Omental fat pad (tissue), 3 donors: ENCODE measurements at regions not wholly inside any gene's neighbourhood (a gene's known extent, or its start where the extent isn't known, plus 50 kb on each side); places are given as distances from the start of the nearest gene placed in this dataset.

ENCODE experiments used
- ATAC-seq: fragments of 150-250 bp; one replicate; pipeline ENCODE4 v1.9.1; 2016; ENCODE audit warnings: mild to moderate bottlenecking, moderate library complexity; ENCODE audit not compliant: low FRiP score
- DNase-seq: peaks from one replicate; pipeline ENCODE4 v3.0.0-alpha.2; 2019; ENCODE audit warnings: low spot score
- CTCF ChIP-seq, 3 donors: fragments of 450-650 bp; IDR thresholded peaks; one replicate each; pipeline ENCODE4 v1.5.1; 2016 to 2017; ENCODE audit warnings: antibody characterized with exemption in 3 of 3, mild to moderate bottlenecking in 3 of 3, moderate library complexity in 2 of 3

GRCh38 chr7:41256186-41256945 lies 446.5 kb downstream of the INHBA start:
- DNase-seq: no peak
- no peak for TF ChIP-seq CTCF (IDR thresholded peaks at IDR 0.05)
- ATAC-seq: no peak

- TF ChIP-seq CTCF (IDR thresholded peaks at IDR 0.05): no peak
- DNase-seq: no peak
- no peak for ATAC-seq
Observed at GRCh38 chr7:41255716-41256115, 447.2 kb downstream of the INHBA start.

- no peak for ATAC-seq
- no peak for TF ChIP-seq CTCF (IDR thresholded peaks at IDR 0.05)
- no peak for DNase-seq
Observed at GRCh38 chr7:41255113-41255512, 447.8 kb downstream of the INHBA start.

GRCh38 chr7:41252957-41253356 lies 449.9 kb downstream of the INHBA start:
- no peak for TF ChIP-seq CTCF (IDR thresholded peaks at IDR 0.05)
- DNase-seq: no peak
- ATAC-seq: no peak

GRCh38 chr7:41252551-41252950 lies 450.3 kb downstream of the INHBA start:
- ATAC-seq (no peak), DNase-seq (no peak)
- no peak for TF ChIP-seq CTCF (IDR thresholded peaks at IDR 0.05)

- DNase-seq (no peak), ATAC-seq (no peak)
- TF ChIP-seq CTCF (IDR thresholded peaks at IDR 0.05): no peak
Observed at GRCh38 chr7:41247143-41247865, 455.6 kb downstream of the INHBA start.

GRCh38 chr7:41245916-41246315 lies 457.0 kb downstream of the INHBA start:
- DNase-seq: no peak
- TF ChIP-seq CTCF (IDR thresholded peaks at IDR 0.05): no peak

More at GRCh38 chr7:41245916-41246315, 457.0 kb downstream of the INHBA start:
- no peak for ATAC-seq
